Stimulated activated CD8-positive, alpha-beta memory T cell treated with anti-CD3 and anti-CD28 coated beads, Interleukin-15, amount 100 ng/mL, for 24 hours (primary cell): ENCODE measurements at regions not wholly inside any gene's neighbourhood (a gene's known extent, or its start where the extent isn't known, plus 50 kb on each side); places are given as distances from the start of the nearest gene placed in this dataset.

Experiments
- DNase-seq: peaks from one replicate; pipeline ENCODE4 v3.0.0-alpha.2; 2020; ENCODE audit warnings: low read depth

- DNase-seq: no peak
Observed at GRCh38 chr16:26295625-26296304, 604.0 kb downstream of the HS3ST4 start.

- no peak for DNase-seq
Observed at GRCh38 chr16:26301516-26301915, 609.8 kb downstream of the HS3ST4 start.

- no peak for DNase-seq
Observed at GRCh38 chr16:26316683-26317464, 625.1 kb downstream of the HS3ST4 start.

- no peak for DNase-seq
Observed at GRCh38 chr16:26317885-26318284, 626.1 kb downstream of the HS3ST4 start.

- DNase-seq: no peak
Observed at GRCh38 chr16:26330654-26331053, 638.9 kb downstream of the HS3ST4 start.

- no peak for DNase-seq
Observed at GRCh38 chr16:26334218-26335111, 642.7 kb downstream of the HS3ST4 start.

- DNase-seq: no peak
Observed at GRCh38 chr16:26335236-26335853, 643.6 kb downstream of the HS3ST4 start.

GRCh38 chr16:26342621-26343020 lies 650.9 kb downstream of the HS3ST4 start:
- no peak for DNase-seq

- no peak for DNase-seq
Observed at GRCh38 chr16:26344240-26344776, 652.5 kb downstream of the HS3ST4 start.

- DNase-seq: no peak
Observed at GRCh38 chr16:26344976-26345375, 653.2 kb downstream of the HS3ST4 start.

GRCh38 chr16:26345966-26346365 lies 654.2 kb downstream of the HS3ST4 start:
- no peak for DNase-seq

GRCh38 chr16:26348095-26348494 lies 656.3 kb downstream of the HS3ST4 start:
- no peak for DNase-seq

GRCh38 chr16:26360867-26361266 lies 669.1 kb downstream of the HS3ST4 start:
- no peak for DNase-seq

GRCh38 chr16:26363581-26363980 lies 671.8 kb downstream of the HS3ST4 start:
- DNase-seq: no peak

GRCh38 chr16:26365161-26365940 lies 673.6 kb downstream of the HS3ST4 start:
- no peak for DNase-seq

GRCh38 chr16:26371349-26371869 lies 679.6 kb downstream of the HS3ST4 start:
- no peak for DNase-seq

GRCh38 chr16:26374279-26374925 lies 682.6 kb downstream of the HS3ST4 start:
- no peak for DNase-seq

- no peak for DNase-seq
Observed at GRCh38 chr16:26382586-26382985, 684.1 kb upstream of the C16orf82 start.

GRCh38 chr16:26386096-26386495 lies 680.6 kb upstream of the C16orf82 start:
- no peak for DNase-seq

- no peak for DNase-seq
Observed at GRCh38 chr16:26391833-26392232, 674.9 kb upstream of the C16orf82 start.
